Activated naive CD8-positive, alpha-beta T cell treated with anti-CD3 and anti-CD28 coated beads, Interleukin-2, amount 10 ng/mL, durations not matched to agents 7 days and 5 days (primary cell): ENCODE measurements at regions not wholly inside any gene's neighbourhood (a gene's known extent, or its start where the extent isn't known, plus 50 kb on each side); places are given as distances from the start of the nearest gene placed in this dataset.

Experiments used
- ATAC-seq: fragments of 150-1000 bp; cut with Tn5 transposase; one replicate; pipeline ENCODE4 v1.10.0; 2021; ENCODE audit warnings: low read depth, moderate library complexity
- POLR2A ChIA-PET: fragments of 350-600 bp; sonication (Branson Sonifier 250); formaldehyde crosslinking; loops from one replicate; lab custom pipeline; 2021; ENCODE audit warnings: antibody characterized with exemption; lab: Charles Lee
- DNase-seq: peaks from one replicate; pipeline ENCODE4 v3.0.0; 2021
- H3K27ac Mint-ChIP-seq: one replicate; pipeline ENCODE4 v1.8.0; 2022; ENCODE audit warnings: mild to moderate bottlenecking, mixed read lengths
- H3K27me3 Mint-ChIP-seq: one replicate; pipeline ENCODE4 v1.8.0; 2022; ENCODE audit warnings: mild to moderate bottlenecking, moderate library complexity, mixed read lengths
- H3K36me3 Mint-ChIP-seq: one replicate; pipeline ENCODE4 v1.8.0; 2021; ENCODE audit warnings: mild to moderate bottlenecking, mixed read lengths
- H3K4me1 Mint-ChIP-seq: one replicate; pipeline ENCODE4 v1.8.0; 2021; ENCODE audit warnings: mixed read lengths
- H3K4me3 Mint-ChIP-seq: one replicate; pipeline ENCODE4 v1.8.0; 2022; ENCODE audit warnings: mild to moderate bottlenecking, moderate library complexity, mixed read lengths
- H3K9me3 Mint-ChIP-seq: one replicate; pipeline ENCODE4 v1.8.0; 2021; ENCODE audit warnings: mixed read lengths

- Mint-ChIP-seq H3K4me1 (no peaks in the 10 kb centered on the region), H3K9me3 (no peaks in the 10 kb centered on the region), H3K4me3 (no peak overlapping the region), H3K36me3 (no peaks in the 10 kb centered on the region), H3K27ac (no peak overlapping the region), H3K27me3 (peaks cover 11% of the 10 kb centered on the region)
- ATAC-seq (no peak), DNase-seq (no peak)
- POLR2A ChIA-PET: no interaction called here
Observed at GRCh38 chr14:62018606-62019005, 256.4 kb downstream of the SNAPC1 start.

- Mint-ChIP-seq H3K4me1 (no peaks in the 10 kb centered on the region), H3K36me3 (no peaks in the 10 kb centered on the region), H3K27me3 (peaks cover 9% of the 10 kb centered on the region), H3K9me3 (peaks cover 2% of the 10 kb centered on the region), H3K27ac (no peak overlapping the region), H3K4me3 (no peak overlapping the region)
- DNase-seq (no peak), ATAC-seq (no peak)
- POLR2A ChIA-PET: no interaction called here
Observed at GRCh38 chr14:62027958-62028357, 265.7 kb downstream of the SNAPC1 start.

DNA sequence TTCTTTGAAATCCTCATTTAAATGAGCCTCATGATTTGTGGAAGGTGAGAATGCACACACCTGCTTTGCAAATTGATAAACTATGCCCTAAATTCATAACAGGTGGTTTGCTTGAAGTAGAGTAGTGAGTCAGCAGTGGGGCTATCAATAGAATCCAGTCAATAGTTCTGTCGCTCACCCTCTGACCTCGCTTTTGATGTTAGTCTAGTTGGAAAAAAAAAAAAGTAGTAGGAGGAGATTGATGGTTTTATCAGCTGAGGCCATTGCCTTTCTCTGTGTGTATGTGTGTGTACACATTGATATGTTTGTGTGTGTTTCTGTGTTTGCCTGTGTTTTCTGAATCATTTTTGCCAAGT lies 267.3 kb downstream of the SNAPC1 start:
- peaks cover 2% of the 10 kb centered on the region for H3K9me3 Mint-ChIP-seq
- H3K4me1 Mint-ChIP-seq: no peaks in the 10 kb centered on the region
- POLR2A ChIA-PET: no interaction called here
- no peak for DNase-seq
- peaks cover 9% of the 10 kb centered on the region for H3K27me3 Mint-ChIP-seq
- no peak overlapping the region for H3K27ac Mint-ChIP-seq
- ATAC-seq: no peak
- H3K4me3 Mint-ChIP-seq: no peak overlapping the region
- no peaks in the 10 kb centered on the region for H3K36me3 Mint-ChIP-seq

DNA sequence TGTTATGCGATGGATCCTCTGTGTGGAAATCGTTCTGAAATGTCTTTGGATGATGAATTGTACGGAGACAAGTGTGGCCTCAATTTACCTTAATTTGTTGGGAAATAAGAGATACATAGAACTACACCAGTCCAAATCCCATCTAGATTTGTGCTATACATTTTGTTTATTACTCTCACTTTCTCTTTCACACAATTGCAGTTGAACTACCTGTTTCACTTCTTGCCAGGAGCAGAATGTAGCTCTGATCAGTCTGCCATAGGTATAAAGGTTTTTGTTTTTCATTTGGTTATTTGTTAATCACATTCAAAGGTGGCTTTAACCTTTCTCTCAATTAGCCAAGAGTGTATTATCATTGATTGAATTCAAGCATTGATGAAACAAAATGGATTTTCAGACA lies 268.2 kb downstream of the SNAPC1 start:
- Mint-ChIP-seq H3K4me3 (no peak overlapping the region), H3K36me3 (no peaks in the 10 kb centered on the region), H3K9me3 (no peaks in the 10 kb centered on the region), H3K27me3 (peaks cover 9% of the 10 kb centered on the region), H3K27ac (no peak overlapping the region), H3K4me1 (no peaks in the 10 kb centered on the region)
- ATAC-seq: no peak
- DNase-seq: no peak
- POLR2A ChIA-PET: no interaction called here

DNA sequence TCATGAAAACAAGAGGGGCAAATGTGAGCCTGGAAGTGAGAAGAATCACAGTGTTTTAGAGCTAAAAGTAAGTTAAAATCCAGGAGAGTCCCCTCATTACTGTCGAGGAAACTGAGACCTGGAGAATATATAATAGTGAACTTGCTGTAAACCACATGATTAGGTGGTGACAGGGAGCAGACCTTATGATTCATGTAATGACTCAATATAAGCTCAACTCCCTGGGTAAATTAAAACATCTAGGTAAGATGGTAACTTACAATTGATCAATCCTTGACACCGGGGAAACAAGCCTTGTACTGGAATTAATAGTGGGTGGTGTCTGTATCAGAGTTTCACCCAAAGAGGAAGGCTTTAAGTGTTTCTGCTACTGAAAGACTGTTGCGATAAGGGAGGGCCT lies 269.3 kb downstream of the SNAPC1 start:
- Mint-ChIP-seq H3K4me3 (no peak overlapping the region), H3K27ac (no peak overlapping the region), H3K36me3 (no peaks in the 10 kb centered on the region), H3K4me1 (no peaks in the 10 kb centered on the region), H3K27me3 (peaks cover 6% of the 10 kb centered on the region), H3K9me3 (no peaks in the 10 kb centered on the region)
- no peak for ATAC-seq
- POLR2A ChIA-PET: no interaction called here
- no peak for DNase-seq

DNA sequence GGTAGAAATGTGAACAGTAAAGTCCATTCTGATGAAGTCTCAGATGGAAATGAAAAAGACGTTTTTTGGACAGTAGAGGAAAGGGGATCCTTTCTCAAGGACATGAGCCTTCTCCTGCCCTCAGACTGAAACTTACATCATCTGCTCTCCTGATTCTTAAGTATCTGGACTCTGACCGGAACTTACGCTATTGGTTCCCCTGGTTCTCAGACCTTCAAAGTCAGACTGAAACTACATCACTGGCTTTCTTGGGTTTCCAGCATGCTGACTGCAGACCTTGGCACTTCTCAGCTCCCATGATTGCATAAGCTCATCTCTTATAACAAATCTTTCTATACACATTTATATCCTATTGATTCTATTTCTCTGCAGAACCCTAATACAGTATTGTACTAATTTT lies 291.0 kb downstream of the SNAPC1 start:
- POLR2A ChIA-PET: no interaction called here
- Mint-ChIP-seq H3K27me3 (peaks cover 6% of the 10 kb centered on the region), H3K4me3 (no peak overlapping the region), H3K27ac (no peak overlapping the region), H3K36me3 (no peaks in the 10 kb centered on the region), H3K4me1 (no peaks in the 10 kb centered on the region), H3K9me3 (peaks cover 5% of the 10 kb centered on the region)
- DNase-seq: no peak
- ATAC-seq: no peak

GRCh38 chr14:62056789-62057188 lies 294.6 kb downstream of the SNAPC1 start:
- Mint-ChIP-seq H3K4me3 (no peak overlapping the region), H3K4me1 (no peaks in the 10 kb centered on the region), H3K9me3 (peaks cover 3% of the 10 kb centered on the region), H3K27ac (no peak overlapping the region), H3K36me3 (peaks cover 1% of the 10 kb centered on the region), H3K27me3 (peaks cover 7% of the 10 kb centered on the region)
- ATAC-seq (no peak), DNase-seq (no peak)
- POLR2A ChIA-PET: no interaction called here

- Mint-ChIP-seq H3K27me3 (peaks cover 4% of the 10 kb centered on the region), H3K36me3 (peaks cover 1% of the 10 kb centered on the region), H3K4me1 (no peaks in the 10 kb centered on the region), H3K27ac (no peak overlapping the region), H3K9me3 (peaks cover 1% of the 10 kb centered on the region), H3K4me3 (no peak overlapping the region)
- POLR2A ChIA-PET: no interaction called here
- DNase-seq (no peak), ATAC-seq (no peak)
Observed at GRCh38 chr14:62062645-62063044, 300.4 kb downstream of the SNAPC1 start.

DNA sequence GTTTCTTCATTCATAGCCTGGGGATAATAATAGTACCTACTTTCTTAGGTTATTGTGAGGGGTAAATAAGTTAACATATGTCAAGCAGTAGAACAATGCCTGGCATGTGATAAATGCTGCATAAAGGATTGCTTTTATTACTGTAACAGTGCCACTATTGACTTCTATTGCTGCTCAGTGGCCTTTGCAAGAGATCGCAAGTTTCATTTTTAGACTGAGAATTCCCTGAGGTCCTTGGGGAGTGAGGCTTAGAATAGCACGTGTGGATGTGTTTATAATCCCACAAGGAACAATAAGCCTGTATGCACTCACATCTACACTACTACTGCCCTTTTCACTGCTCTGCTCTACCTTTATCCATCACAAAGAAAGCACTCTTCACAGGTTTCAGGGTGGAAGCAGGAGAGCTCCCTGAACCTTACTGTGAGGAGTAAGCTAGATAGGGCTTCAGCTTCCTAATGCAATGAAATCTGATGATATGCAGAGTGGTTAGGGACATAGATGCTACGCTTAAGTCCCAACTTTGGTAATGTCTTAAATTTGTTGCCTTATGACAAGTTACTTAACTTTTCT lies 302.6 kb downstream of the SNAPC1 start:
- no peak for ATAC-seq
- H3K9me3 Mint-ChIP-seq: no peaks in the 10 kb centered on the region
- POLR2A ChIA-PET: no interaction called here

DNA sequence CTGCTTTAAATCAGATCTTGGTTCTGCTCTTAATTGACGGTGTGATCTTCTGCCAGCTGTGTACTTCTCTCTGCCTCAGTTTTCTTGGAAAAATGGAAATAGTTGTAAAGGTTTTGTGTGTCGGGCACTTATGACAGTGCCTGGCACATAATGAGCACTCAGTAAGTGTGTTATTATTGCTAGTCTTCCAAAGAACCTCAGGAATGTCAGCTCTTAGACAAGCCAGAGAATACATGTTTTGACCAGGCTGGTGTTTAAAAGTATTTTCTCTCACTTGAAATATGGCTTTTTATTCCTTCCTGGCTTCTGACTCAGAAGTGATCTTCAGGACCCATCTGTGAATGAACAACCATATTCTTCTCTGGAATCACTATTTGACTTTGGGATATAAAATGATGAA lies 304.1 kb downstream of the SNAPC1 start:
- H3K4me3 Mint-ChIP-seq: no peak overlapping the region
- peaks cover 3% of the 10 kb centered on the region for H3K27me3 Mint-ChIP-seq
- no peaks in the 10 kb centered on the region for H3K9me3 Mint-ChIP-seq
- H3K36me3 Mint-ChIP-seq: no peaks in the 10 kb centered on the region
- POLR2A ChIA-PET: no interaction called here
- H3K27ac Mint-ChIP-seq: no peak overlapping the region
- no peak for ATAC-seq
- DNase-seq: no peak
- no peaks in the 10 kb centered on the region for H3K4me1 Mint-ChIP-seq

More for the DNA sequence above, 302.6 kb downstream of the SNAPC1 start:
- Mint-ChIP-seq H3K4me1 (no peaks in the 10 kb centered on the region), H3K36me3 (no peaks in the 10 kb centered on the region), H3K27ac (no peak overlapping the region), H3K4me3 (no peak overlapping the region), H3K27me3 (peaks cover 6% of the 10 kb centered on the region)
- no peak for DNase-seq

- Mint-ChIP-seq H3K36me3 (no peaks in the 10 kb centered on the region), H3K27me3 (peaks cover 2% of the 10 kb centered on the region), H3K27ac (no peak overlapping the region), H3K4me3 (no peak overlapping the region), H3K9me3 (no peaks in the 10 kb centered on the region), H3K4me1 (no peaks in the 10 kb centered on the region)
- ATAC-seq: no peak
- no peak for DNase-seq
- POLR2A ChIA-PET: no interaction called here
Observed at GRCh38 chr14:62071039-62071438, 308.8 kb downstream of the SNAPC1 start.

- no peak overlapping the region for H3K4me3 Mint-ChIP-seq
- POLR2A ChIA-PET: no interaction called here
- DNase-seq (no peak), ATAC-seq (no peak)
- no peaks in the 10 kb centered on the region for H3K36me3 Mint-ChIP-seq
- H3K27ac Mint-ChIP-seq: no peak overlapping the region
- H3K9me3 Mint-ChIP-seq: no peaks in the 10 kb centered on the region
- peaks cover 19% of the 10 kb centered on the region for H3K4me1 Mint-ChIP-seq
- no peaks in the 10 kb centered on the region for H3K27me3 Mint-ChIP-seq
Observed at GRCh38 chr14:62076368-62076767, 314.1 kb downstream of the SNAPC1 start.

GRCh38 chr14:62076825-62077605 lies 314.8 kb downstream of the SNAPC1 start:
- POLR2A ChIA-PET: interaction anchor here (0.7 kb wide), 1 partner anchor 72 kb away, joined by 4 read pairs; no protein-coding TSS in a partner anchor
- Mint-ChIP-seq H3K9me3 (no peaks in the 10 kb centered on the region), H3K4me1 (peaks cover 24% of the 10 kb centered on the region), H3K4me3 (peak overlapping the region; percentile 57), H3K27ac (peak overlapping the region; percentile 42), H3K36me3 (no peaks in the 10 kb centered on the region), H3K27me3 (no peaks in the 10 kb centered on the region)
- DNase-seq (no peak), ATAC-seq (no peak)

- H3K27ac Mint-ChIP-seq: peak overlapping the region; percentile 37
- peaks cover 24% of the 10 kb centered on the region for H3K4me1 Mint-ChIP-seq
- peak overlapping the region; percentile 57 for H3K4me3 Mint-ChIP-seq
- H3K36me3 Mint-ChIP-seq: no peaks in the 10 kb centered on the region
- no peaks in the 10 kb centered on the region for H3K27me3 Mint-ChIP-seq
- peak; percentile 66 for ATAC-seq
- H3K9me3 Mint-ChIP-seq: no peaks in the 10 kb centered on the region
- POLR2A ChIA-PET: interaction anchor here (0.7 kb wide), 1 partner anchor 73 kb away, joined by 4 read pairs; no protein-coding TSS in a partner anchor
- no peak for DNase-seq
Observed at GRCh38 chr14:62077676-62078261, 315.5 kb downstream of the SNAPC1 start.
